ENCODE measurements at regions not wholly inside any gene's neighbourhood (a gene's known extent, or its start where the extent isn't known, plus 50 kb on each side); places are given as distances from the start of the nearest gene placed in this dataset.

- TF ChIP-seq POLR2A (IDR thresholded peaks at IDR 0.05) (no peak), EP300 (IDR thresholded peaks at IDR 0.05; ENCODE audit: low read depth) (no peak)
- TF ChIP-seq, protein P1, sequence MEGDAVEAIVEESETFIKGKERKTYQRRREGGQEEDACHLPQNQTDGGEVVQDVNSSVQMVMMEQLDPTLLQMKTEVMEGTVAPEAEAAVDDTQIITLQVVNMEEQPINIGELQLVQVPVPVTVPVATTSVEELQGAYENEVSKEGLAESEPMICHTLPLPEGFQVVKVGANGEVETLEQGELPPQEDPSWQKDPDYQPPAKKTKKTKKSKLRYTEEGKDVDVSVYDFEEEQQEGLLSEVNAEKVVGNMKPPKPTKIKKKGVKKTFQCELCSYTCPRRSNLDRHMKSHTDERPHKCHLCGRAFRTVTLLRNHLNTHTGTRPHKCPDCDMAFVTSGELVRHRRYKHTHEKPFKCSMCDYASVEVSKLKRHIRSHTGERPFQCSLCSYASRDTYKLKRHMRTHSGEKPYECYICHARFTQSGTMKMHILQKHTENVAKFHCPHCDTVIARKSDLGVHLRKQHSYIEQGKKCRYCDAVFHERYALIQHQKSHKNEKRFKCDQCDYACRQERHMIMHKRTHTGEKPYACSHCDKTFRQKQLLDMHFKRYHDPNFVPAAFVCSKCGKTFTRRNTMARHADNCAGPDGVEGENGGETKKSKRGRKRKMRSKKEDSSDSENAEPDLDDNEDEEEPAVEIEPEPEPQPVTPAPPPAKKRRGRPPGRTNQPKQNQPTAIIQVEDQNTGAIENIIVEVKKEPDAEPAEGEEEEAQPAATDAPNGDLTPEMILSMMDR (IDR thresholded peaks at IDR 0.05) = no peak
Measured at GRCh38 chr3:152968388-152969024, 133.6 kb downstream of the P2RY1 start.

All from transverse colon (tissue), 3 donors.